OCI-LY3 (cell line): ENCODE measurements at regions not wholly inside any gene's neighbourhood (a gene's known extent, or its start where the extent isn't known, plus 50 kb on each side); places are given as distances from the start of the nearest gene placed in this dataset.
"Not testable (repeated sequence)": the region's sequence is repeated elsewhere in the genome, so short reads cannot be mapped to it uniquely, and the experiment has no call there.

Source experiments
- H2AFZ ChIP-seq: fragments of 200-600, 300-600 bp; shearing (Covaris generic); 2 replicates; pipeline ENCODE4 v1.6.0; 2014; ENCODE audit warnings: antibody characterized with exemption, low read depth, low read length
- H3K27ac ChIP-seq: fragments of 200-600, 300-600 bp; sonication (generic); 2 replicates; pipeline ENCODE4 v1.5.1; 2014; ENCODE audit warnings: mild to moderate bottlenecking, low read length, moderate library complexity, mixed read lengths
- H3K27me3 ChIP-seq: fragments of 200-600, 300-600 bp; sonication (generic); 2 replicates; pipeline ENCODE4 v1.6.1; 2014; ENCODE audit warnings: low read depth, low read length, mixed read lengths
- H3K36me3 ChIP-seq: fragments of 200-600, 300-600 bp; sonication (generic); replicated peaks from 2 replicates; pipeline ENCODE3; 2014; ENCODE audit warnings: low read depth, low read length, mixed read lengths
- H3K4me1 ChIP-seq: fragments of 300-600, 200-600 bp; sonication (generic); 2 replicates; pipeline ENCODE4 v1.6.1; 2014; ENCODE audit warnings: low read length, mixed read lengths
- H3K4me2 ChIP-seq: fragments of 200-600, 300-600 bp; sonication (generic); 2 replicates; pipeline ENCODE4 v1.6.1; 2014; ENCODE audit warnings: low read length, mixed read lengths
- H3K4me3 ChIP-seq: fragments of 300-600, 200-600 bp; sonication (generic); 2 replicates; pipeline ENCODE4 v1.5.1; 2014; ENCODE audit warnings: antibody characterized with exemption, mild to moderate bottlenecking, low read length, moderate library complexity
- H3K79me2 ChIP-seq: fragments of 300-600, 200-600 bp; shearing (Covaris generic); 2 replicates; pipeline ENCODE4 v1.6.1; 2014; ENCODE audit warnings: mild to moderate bottlenecking, low read length, mixed read lengths
- H3K9ac ChIP-seq: fragments of 300-600, 200-600 bp; shearing (Covaris generic); 2 replicates; pipeline ENCODE4 v1.6.0; 2014; ENCODE audit warnings: mild to moderate bottlenecking, low read length, moderate library complexity
- H3K9me3 ChIP-seq: fragments of 200-600, 300-600 bp; shearing (Covaris generic); 2 replicates; pipeline ENCODE4 v1.6.1; 2014; ENCODE audit warnings: low read length, mixed read lengths; ENCODE audit not compliant: insufficient read depth
- H4K20me1 ChIP-seq: fragments of 200-600, 300-600 bp; sonication (generic); 2 replicates; pipeline ENCODE4 v1.6.1; 2016; ENCODE audit warnings: low read length, mixed read lengths; ENCODE audit not compliant: insufficient read depth
- EZH2phosphoT487 ChIP-seq: fragments of 200-600 bp; shearing (Covaris generic); IDR thresholded peaks from 2 replicates; pipeline ENCODE4 v1.6.1; 2018; ENCODE audit warnings: antibody characterized with exemption, mixed run types, low read depth
- TF ChIP-seq, protein P1 (sequence below): fragments of 200-600, 300-600 bp; sonication (generic); IDR thresholded peaks from 2 replicates; pipeline ENCODE4 v1.5.1; 2014; ENCODE audit warnings: antibody characterized with exemption, low read length, low read depth

DNA sequence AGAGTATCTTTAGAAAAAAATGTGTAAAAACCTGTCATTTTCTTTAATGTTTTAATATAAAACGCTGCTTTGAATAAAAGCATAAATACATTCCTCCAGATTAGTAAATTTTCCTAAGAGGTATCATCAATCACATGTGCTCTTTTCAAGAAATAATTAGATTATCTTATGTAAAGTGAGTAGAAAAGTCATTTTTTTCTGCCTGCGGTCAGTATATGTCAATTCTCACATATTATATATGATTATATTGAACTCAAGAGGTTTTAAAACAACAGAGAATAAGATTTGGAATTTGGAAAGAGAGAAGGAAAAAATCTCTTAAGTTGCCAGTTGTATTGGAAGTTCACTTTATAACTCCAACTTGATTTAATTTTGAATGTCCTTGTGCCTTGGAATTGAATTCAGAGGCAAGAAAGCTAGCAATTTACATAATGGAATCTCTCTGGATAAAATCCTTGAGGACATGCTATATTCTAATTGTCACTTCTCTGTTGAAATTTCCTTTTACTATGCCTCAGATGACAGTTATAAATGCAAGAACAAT, 740.1 kb upstream of the SPRY2 start:
- H3K27me3 ChIP-seq: no peaks in the 10 kb centered on the region
- H2AFZ ChIP-seq: no peak overlapping the region
- H3K4me1 ChIP-seq: no peaks in the 10 kb centered on the region
- no peaks in the 10 kb centered on the region for H3K36me3 ChIP-seq
- H3K27ac ChIP-seq: no peak overlapping the region
- no peak overlapping the region for H3K4me2 ChIP-seq
- H3K9me3 ChIP-seq: no peaks in the 10 kb centered on the region
- H4K20me1 ChIP-seq: no peaks in the 10 kb centered on the region
- H3K9ac ChIP-seq: no peak overlapping the region
- no peak overlapping the region for H3K4me3 ChIP-seq
- TF ChIP-seq EZH2phosphoT487: no peak
- TF ChIP-seq, protein P1, sequence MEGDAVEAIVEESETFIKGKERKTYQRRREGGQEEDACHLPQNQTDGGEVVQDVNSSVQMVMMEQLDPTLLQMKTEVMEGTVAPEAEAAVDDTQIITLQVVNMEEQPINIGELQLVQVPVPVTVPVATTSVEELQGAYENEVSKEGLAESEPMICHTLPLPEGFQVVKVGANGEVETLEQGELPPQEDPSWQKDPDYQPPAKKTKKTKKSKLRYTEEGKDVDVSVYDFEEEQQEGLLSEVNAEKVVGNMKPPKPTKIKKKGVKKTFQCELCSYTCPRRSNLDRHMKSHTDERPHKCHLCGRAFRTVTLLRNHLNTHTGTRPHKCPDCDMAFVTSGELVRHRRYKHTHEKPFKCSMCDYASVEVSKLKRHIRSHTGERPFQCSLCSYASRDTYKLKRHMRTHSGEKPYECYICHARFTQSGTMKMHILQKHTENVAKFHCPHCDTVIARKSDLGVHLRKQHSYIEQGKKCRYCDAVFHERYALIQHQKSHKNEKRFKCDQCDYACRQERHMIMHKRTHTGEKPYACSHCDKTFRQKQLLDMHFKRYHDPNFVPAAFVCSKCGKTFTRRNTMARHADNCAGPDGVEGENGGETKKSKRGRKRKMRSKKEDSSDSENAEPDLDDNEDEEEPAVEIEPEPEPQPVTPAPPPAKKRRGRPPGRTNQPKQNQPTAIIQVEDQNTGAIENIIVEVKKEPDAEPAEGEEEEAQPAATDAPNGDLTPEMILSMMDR: no peak
- no peaks in the 10 kb centered on the region for H3K79me2 ChIP-seq

GRCh38 chr13:81078048-81078447, 737.1 kb upstream of the SPRY2 start:
- Histone ChIP-seq H3K9ac (no peak overlapping the region), H3K27ac (no peak overlapping the region), H3K4me3 (no peak overlapping the region), H3K36me3 (no peaks in the 10 kb centered on the region), H3K79me2 (no peaks in the 10 kb centered on the region), H3K4me2 (no peak overlapping the region), H4K20me1 (no peaks in the 10 kb centered on the region), H3K4me1 (no peaks in the 10 kb centered on the region), H2AFZ (no peak overlapping the region), H3K9me3 (no peaks in the 10 kb centered on the region), H3K27me3 (no peaks in the 10 kb centered on the region)
- TF ChIP-seq EZH2phosphoT487: no peak
- TF ChIP-seq, protein P1: no peak

- not testable (repeated sequence) for H3K9me3 ChIP-seq, H3K4me3 ChIP-seq, H3K79me2 ChIP-seq, H3K27me3 ChIP-seq, H3K9ac ChIP-seq, H3K36me3 ChIP-seq, H2AFZ ChIP-seq, H3K4me1 ChIP-seq, H4K20me1 ChIP-seq, H3K4me2 ChIP-seq, H3K27ac ChIP-seq
Measured at GRCh38 chr13:81069822-81070221, 728.9 kb upstream of the SPRY2 start.

DNA sequence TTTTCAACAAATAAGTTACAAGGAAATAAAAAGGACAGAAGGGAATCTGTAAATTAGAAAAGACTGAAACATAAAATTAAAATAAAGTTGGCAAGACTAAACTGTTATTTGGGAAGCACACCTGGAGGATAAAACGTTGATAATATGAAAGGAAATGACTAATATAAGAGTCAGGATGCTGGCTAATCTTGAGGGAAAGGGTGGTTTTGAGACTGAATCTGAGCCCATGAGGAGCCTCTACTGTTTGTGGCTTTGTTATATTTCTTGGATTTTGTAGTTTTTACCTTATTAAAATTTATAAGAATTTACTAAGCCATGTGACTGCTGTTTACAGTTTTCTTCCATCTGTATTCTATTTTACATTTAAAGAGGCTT, 718.0 kb upstream of the SPRY2 start:
- H3K4me2 ChIP-seq: no peak overlapping the region
- H4K20me1 ChIP-seq: no peaks in the 10 kb centered on the region
- no peaks in the 10 kb centered on the region for H3K9me3 ChIP-seq
- H3K79me2 ChIP-seq: no peaks in the 10 kb centered on the region
- H3K4me1 ChIP-seq: 0 out of 2 replicates have a peak, but pooled peaks cover 11% of the 10 kb centered on the region
- no peak overlapping the region for H3K4me3 ChIP-seq
- H3K27me3 ChIP-seq: no peaks in the 10 kb centered on the region
- no peak overlapping the region for H3K27ac ChIP-seq
- TF ChIP-seq, protein P1: no peak
- no peak for TF ChIP-seq EZH2phosphoT487
- no peak overlapping the region for H3K9ac ChIP-seq
- no peaks in the 10 kb centered on the region for H3K36me3 ChIP-seq
- H2AFZ ChIP-seq: no peak overlapping the region
